NCI-H524 treated with DMSO at 0.1 percent for 48 hours (cell line): ENCODE measurements at regions not wholly inside any gene's neighbourhood (a gene's known extent, or its start where the extent isn't known, plus 50 kb on each side); places are given as distances from the start of the nearest gene placed in this dataset.

Experiments
- DNase-seq: peaks from one replicate; lab custom pipeline; 2025; lab: John Stamatoyannopoulos, UW

GRCh38 chr11:10925149-10925926 lies 67.5 kb upstream of the ZBED5 start:
- DNase-seq = peak; percentile 98

- DNase-seq = no peak
Observed at GRCh38 chr11:10923882-10924281, 66.0 kb upstream of the ZBED5 start.

GRCh38 chr11:10922892-10923291 lies 65.0 kb upstream of the ZBED5 start:
- DNase-seq = no peak

GRCh38 chr11:10920875-10921274 lies 63.0 kb upstream of the ZBED5 start:
- DNase-seq = no peak

GRCh38 chr11:10920205-10920604 lies 62.4 kb upstream of the ZBED5 start:
- DNase-seq = peak; percentile 7

- no peak for DNase-seq
Observed at GRCh38 chr11:10918698-10919097, 60.8 kb upstream of the ZBED5 start.

- DNase-seq = no peak
Observed at GRCh38 chr11:10918275-10918674, 60.4 kb upstream of the ZBED5 start.

GRCh38 chr11:10917802-10918201 lies 59.9 kb upstream of the ZBED5 start:
- DNase-seq = no peak

GRCh38 chr11:10916665-10917064 lies 58.8 kb upstream of the ZBED5 start:
- DNase-seq = no peak

GRCh38 chr11:10914050-10914449 lies 56.2 kb upstream of the ZBED5 start:
- DNase-seq = no peak

GRCh38 chr11:10913075-10913474 lies 55.2 kb upstream of the ZBED5 start:
- DNase-seq = no peak

GRCh38 chr11:10911907-10912306 lies 54.1 kb upstream of the ZBED5 start:
- DNase-seq = no peak

GRCh38 chr11:10909141-10909883 lies 51.5 kb upstream of the ZBED5 start:
- DNase-seq = no peak

GRCh38 chr11:10908215-10908951 lies 50.5 kb upstream of the ZBED5 start:
- DNase-seq = no peak
